ENCODE measurements at regions not wholly inside any gene's neighbourhood (a gene's known extent, or its start where the extent isn't known, plus 50 kb on each side); places are given as distances from the start of the nearest gene placed in this dataset.

GRCh38 chr2:188884046-188884445 lies 90.1 kb upstream of the COL3A1 start:
- no peak overlapping the region for H3K4me3 ChIP-seq (ENCODE audit: low read depth, low read length)
- TF ChIP-seq IKZF3 (tag by site-specific recombination; IDR thresholded peaks at IDR 0.05) (no peak), ZNF214 (tag by site-specific recombination; IDR thresholded peaks at IDR 0.05; ENCODE audit: borderline replicate concordance) (no peak)
- H3K36me3 ChIP-seq (ENCODE audit: control insufficient read depth in 2 of 2, insufficient read depth in 1 of 2, low read length in 2 of 2): no peaks in the 10 kb centered on the region
- H3K27ac ChIP-seq (ENCODE audit: extremely low read depth, low read depth, low read length): no peak overlapping the region
- no peaks in the 10 kb centered on the region for H3K9me3 ChIP-seq (ENCODE audit: control insufficient read depth, insufficient read depth, low read depth, low read length)
- H3K4me1 ChIP-seq (ENCODE audit: control insufficient read depth, insufficient read depth, low read length): peaks cover 3% of the 10 kb centered on the region; the same call in 1 of the 2 replicates
- ChIA-PET CTCF (interaction anchor here (0.5 kb wide), 1 partner anchor 300 kb away, joined by 3 read pairs; no protein-coding TSS in a partner anchor), POLR2A (no interaction called here)

GRCh38 chr2:188884517-188884916 lies 89.7 kb upstream of the COL3A1 start:
- H3K27ac ChIP-seq (ENCODE audit: extremely low read depth, low read depth, low read length): no peak overlapping the region
- no peaks in the 10 kb centered on the region for H3K9me3 ChIP-seq (ENCODE audit: control insufficient read depth, insufficient read depth, low read depth, low read length)
- TF ChIP-seq EGR2 (tag by site-specific recombination; IDR thresholded peaks at IDR 0.05; ENCODE audit: low read depth) (no peak), ZNF501 (tag by site-specific recombination; IDR thresholded peaks at IDR 0.05) (no peak), ZNF518A (tag by site-specific recombination; conservative IDR thresholded peaks at IDR 0.05; ENCODE audit: low read depth) (no peak), ZNF18 (tag by site-specific recombination; IDR thresholded peaks at IDR 0.05) (no peak), ZNF175 (tag by site-specific recombination; IDR thresholded peaks at IDR 0.05) (no peak), MEIS1 (CRISPR knock-in tag; IDR thresholded peaks at IDR 0.05; ENCODE audit: borderline replicate concordance) (no peak), ZBTB21 (tag by site-specific recombination; IDR thresholded peaks at IDR 0.05) (no peak), ZFP69B (tag by site-specific recombination; IDR thresholded peaks at IDR 0.05) (no peak), OVOL3 (tag by site-specific recombination; IDR thresholded peaks at IDR 0.05) (no peak), ZSCAN30 (tag by site-specific recombination; IDR thresholded peaks at IDR 0.05) (no peak), ZNF10 (tag by site-specific recombination; IDR thresholded peaks at IDR 0.05) (no peak), INSM2 (tag by site-specific recombination; IDR thresholded peaks at IDR 0.05) (no peak), ZNF776 (tag by site-specific recombination; IDR thresholded peaks at IDR 0.05; ENCODE audit: borderline replicate concordance) (no peak), RBAK (tag by site-specific recombination; IDR thresholded peaks at IDR 0.05) (no peak), SCRT2 (tag by site-specific recombination; IDR thresholded peaks at IDR 0.05) (no peak), ZNF221 (tag by site-specific recombination; IDR thresholded peaks at IDR 0.05; ENCODE audit: borderline replicate concordance) (no peak), ZBTB8A (tag by site-specific recombination; IDR thresholded peaks at IDR 0.05) (no peak), CTCF (tag by site-specific recombination; IDR thresholded peaks at IDR 0.05) (no peak)
- H3K4me1 ChIP-seq (ENCODE audit: control insufficient read depth, insufficient read depth, low read length): peaks cover 3% of the 10 kb centered on the region; the same call in 1 of the 2 replicates
- no peaks in the 10 kb centered on the region for H3K36me3 ChIP-seq (ENCODE audit: control insufficient read depth in 2 of 2, insufficient read depth in 1 of 2, low read length in 2 of 2)
- no peak overlapping the region for H3K4me3 ChIP-seq (ENCODE audit: low read depth, low read length)
- CTCF ChIA-PET: no interaction called here
- POLR2A ChIA-PET: no interaction called here
